Hepatocyte (in vitro differentiated cells): ENCODE measurements at regions not wholly inside any gene's neighbourhood (a gene's known extent, or its start where the extent isn't known, plus 50 kb on each side); places are given as distances from the start of the nearest gene placed in this dataset.

Experiments
- CTCF ChIP-seq: fragments of 200-600 bp; sonication (generic); IDR thresholded peaks from 2 replicates; pipeline ENCODE4 v1.5.1; 2016; ENCODE audit warnings: antibody characterized with exemption, mild to moderate bottlenecking; ENCODE audit not compliant: poor library complexity
- EZH2phosphoT487 ChIP-seq: fragments of 200-600 bp; sonication (generic); IDR thresholded peaks from one replicate; pipeline ENCODE4 v1.6.1; 2018; ENCODE audit warnings: antibody characterized with exemption, mild to moderate bottlenecking, low read depth, moderate library complexity; ENCODE audit not compliant: unreplicated experiment, severe bottlenecking

GRCh38 chr19:28042516-28042915, 1170.4 kb downstream of the UQCRFS1 start:
- TF ChIP-seq CTCF (no peak), EZH2phosphoT487 (no peak)
